HCT116 (cell line): ENCODE measurements at regions not wholly inside any gene's neighbourhood (a gene's known extent, or its start where the extent isn't known, plus 50 kb on each side); places are given as distances from the start of the nearest gene placed in this dataset.
A peak's percentile ranks its signal among the peaks of the same experiment; 100 is the strongest.

ENCODE experiments used
- ATAC-seq: fragments of 200-7000 bp; cut with Tn5 transposase; 2 replicates; pipeline ENCODE4 v1.9.1; 2020; ENCODE audit warnings: mild to moderate bottlenecking, moderate library complexity
- BruUV-seq: library from RNA; stranded (reverse); fragments of 400-500 nt; replicated peaks from 2 replicates; lab custom pipeline; 2021; lab: Mats Ljungman, UMichigan
- CTCF ChIA-PET: fragments of 300-600 bp; sonication (Branson Sonifier 250); formaldehyde crosslinking; loops from one replicate; lab custom pipeline; 2021; ENCODE audit warnings: antibody characterized with exemption; lab: Charles Lee
- POLR2A ChIA-PET: fragments of 300-600, 350-600 bp; sonication (Branson Sonifier 250); formaldehyde crosslinking; loops from one replicate; lab custom pipeline; 2021; ENCODE audit warnings: antibody characterized with exemption; lab: Charles Lee
- RAD21 ChIA-PET, 2 experiments: fragments of 300-600 bp; sonication (Branson Sonifier 250); formaldehyde crosslinking; loops; one replicate each; lab custom pipeline; 2023; ENCODE audit warnings: low total read pairs in 2 of 2; ENCODE audit not compliant: uncharacterized antibody in 2 of 2, unreplicated experiment in 2 of 2, low non-redundant PET in 1 of 2; lab: Charles Lee
- DNase-seq: peaks from one replicate; pipeline ENCODE4 v3.0.0-alpha.2; 2010; ENCODE audit warnings: low read depth, low spot score
- H2AFZ ChIP-seq: fragments of 200-600 bp; shearing (Covaris generic), sonication (generic); 2 replicates; pipeline ENCODE4 v1.6.1; 2017; ENCODE audit warnings: low read depth, mixed run types, mixed read lengths, antibody characterized with exemption, low read length; ENCODE audit not compliant: poor library complexity, severe bottlenecking
- H3K27ac ChIP-seq: 2 replicates; pipeline ENCODE4 v1.5.1; 2012; ENCODE audit warnings: low read depth, low read length
- H3K27me3 ChIP-seq: fragments of 200-600 bp; sonication (generic); 2 replicates; pipeline ENCODE4 v1.6.1; 2016; ENCODE audit warnings: mixed run types, low read length, mixed read lengths; ENCODE audit not compliant: insufficient read depth
- H3K36me3 ChIP-seq, 2 experiments: fragments of 200-500 bp in 1 of 2; fragments of 200-600 bp in 1 of 2; sonication (Bioruptor generic) in 1 of 2; sonication (generic) in 1 of 2; 2 replicates each; pipeline versions ENCODE4 v1.5.1 to v1.6.1; 2014 to 2016; ENCODE audit warnings: low read length in 2 of 2, inconsistent platforms in 1 of 2, mixed read lengths in 1 of 2, mixed run types in 1 of 2; ENCODE audit not compliant: insufficient read depth in 2 of 2, control insufficient read depth in 1 of 2
- H3K4me1 ChIP-seq, 2 experiments: fragments of 200-600 bp in 1 of 2; sonication (generic) in 1 of 2; 2 replicates each; pipeline versions ENCODE4 v1.5.1 to v1.6.1; 2012 to 2017; ENCODE audit warnings: low read length in 2 of 2, inconsistent platforms in 1 of 2, mild to moderate bottlenecking in 1 of 2, mixed read lengths in 1 of 2, mixed run types in 1 of 2, moderate library complexity in 1 of 2; ENCODE audit not compliant: insufficient read depth in 2 of 2, control insufficient read depth in 1 of 2
- H3K4me2 ChIP-seq: fragments of 200-600 bp; sonication (generic); 2 replicates; pipeline ENCODE4 v1.6.1; 2017; ENCODE audit warnings: mixed run types, low read length, mixed read lengths
- H3K4me3 ChIP-seq, 2 experiments: fragments of 200-600 bp in 1 of 2; sonication (generic) in 1 of 2; replicated peaks in 1 of 2; 2 replicates each; pipeline ENCODE4 v1.5.1; 2011 to 2016; ENCODE audit warnings: low read length in 2 of 2, control low read depth in 1 of 2, low read depth in 1 of 2, mild to moderate bottlenecking in 1 of 2, mixed read lengths in 1 of 2, mixed run types in 1 of 2
- H3K79me2 ChIP-seq: fragments of 200-600 bp; sonication (generic); 2 replicates; pipeline ENCODE4 v1.6.1; 2017; ENCODE audit warnings: mild to moderate bottlenecking, mixed run types, low read length, moderate library complexity, mixed read lengths; ENCODE audit not compliant: insufficient read depth
- H3K9ac ChIP-seq: fragments of 200-600 bp; sonication (generic); 2 replicates; pipeline ENCODE4 v1.6.1; 2016; ENCODE audit warnings: low read length, mixed read lengths
- H3K9me2 ChIP-seq: fragments of 200-600 bp; sonication (generic), shearing (Covaris generic); 2 replicates; pipeline ENCODE4 v1.6.1; 2017; ENCODE audit warnings: mixed run types, mild to moderate bottlenecking, moderate library complexity; ENCODE audit not compliant: insufficient read depth
- H3K9me3 ChIP-seq, 2 experiments: fragments of 200-500 bp in 1 of 2; fragments of 200-600 bp in 1 of 2; sonication (Bioruptor generic) in 1 of 2; sonication (generic) in 1 of 2; 2 replicates each; pipeline ENCODE4 v1.6.1; 2014 to 2017; ENCODE audit warnings: low read length in 2 of 2, mixed read lengths in 2 of 2, inconsistent platforms in 1 of 2, low read depth in 1 of 2, mild to moderate bottlenecking in 1 of 2, mixed run types in 1 of 2, moderate library complexity in 1 of 2; ENCODE audit not compliant: control insufficient read depth in 1 of 2, insufficient read depth in 1 of 2
- H4K20me1 ChIP-seq: fragments of 200-600 bp; sonication (generic), shearing (Covaris generic); 2 replicates; pipeline ENCODE4 v1.6.1; 2017; ENCODE audit warnings: mixed run types, mild to moderate bottlenecking, moderate library complexity; ENCODE audit not compliant: insufficient read depth
- CBX3 ChIP-seq: IDR thresholded peaks from 2 replicates; pipeline ENCODE4 v1.6.1; 2012; ENCODE audit warnings: low read depth
- CEBPB ChIP-seq: IDR thresholded peaks from 2 replicates; pipeline ENCODE4 v1.6.1; 2012; ENCODE audit warnings: low read depth
- EZH2phosphoT487 ChIP-seq: fragments of 200-600 bp; IDR thresholded peaks from 2 replicates; pipeline ENCODE4 v1.6.1; 2018; ENCODE audit warnings: antibody characterized with exemption, borderline replicate concordance
- POLR2AphosphoS5 ChIP-seq: IDR thresholded peaks from 2 replicates; pipeline ENCODE4 v1.6.1; 2011; ENCODE audit warnings: mild to moderate bottlenecking, low read depth, low read length, moderate library complexity
- RAD21 ChIP-seq: IDR thresholded peaks from 2 replicates; pipeline ENCODE4 v1.6.1; 2012; ENCODE audit warnings: low read depth, mild to moderate bottlenecking
- REST ChIP-seq: IDR thresholded peaks from 2 replicates; pipeline ENCODE4 v1.6.1; 2012; ENCODE audit warnings: low read depth
- SIN3A ChIP-seq: IDR thresholded peaks from 2 replicates; pipeline ENCODE4 v1.6.1; 2012; ENCODE audit warnings: low read depth
- TCF7L2 ChIP-seq: IDR thresholded peaks from 2 replicates; pipeline ENCODE4 v1.7.0; 2011; ENCODE audit warnings: borderline replicate concordance, inconsistent platforms; ENCODE audit not compliant: insufficient read depth, insufficient read length; ENCODE audit errors: extremely low read depth
- YY1 ChIP-seq: IDR thresholded peaks from 2 replicates; pipeline ENCODE4 v1.6.1; 2011; ENCODE audit warnings: low read length, low read depth, moderate library complexity, mild to moderate bottlenecking; ENCODE audit not compliant: insufficient replicate concordance; ENCODE audit errors: extremely low read depth
- ZBTB33 ChIP-seq: IDR thresholded peaks from 2 replicates; pipeline ENCODE4 v1.6.1; 2011; ENCODE audit warnings: mild to moderate bottlenecking, low read length, moderate library complexity; ENCODE audit not compliant: insufficient replicate concordance; ENCODE audit errors: extremely low read depth
- ZNF274 ChIP-seq: fragments of 200-500 bp; sonication (Bioruptor generic); IDR thresholded peaks from 2 replicates; pipeline ENCODE4 v1.6.1; 2014; ENCODE audit warnings: mild to moderate bottlenecking, low read depth, low read length, inconsistent platforms
- intact Hi-C: fragments of 100-400 bp; cut with micrococcal nuclease; formaldehyde crosslinking; loops from 2 replicates; pipeline ENCODE4 v1.10.0; 2022

DNA sequence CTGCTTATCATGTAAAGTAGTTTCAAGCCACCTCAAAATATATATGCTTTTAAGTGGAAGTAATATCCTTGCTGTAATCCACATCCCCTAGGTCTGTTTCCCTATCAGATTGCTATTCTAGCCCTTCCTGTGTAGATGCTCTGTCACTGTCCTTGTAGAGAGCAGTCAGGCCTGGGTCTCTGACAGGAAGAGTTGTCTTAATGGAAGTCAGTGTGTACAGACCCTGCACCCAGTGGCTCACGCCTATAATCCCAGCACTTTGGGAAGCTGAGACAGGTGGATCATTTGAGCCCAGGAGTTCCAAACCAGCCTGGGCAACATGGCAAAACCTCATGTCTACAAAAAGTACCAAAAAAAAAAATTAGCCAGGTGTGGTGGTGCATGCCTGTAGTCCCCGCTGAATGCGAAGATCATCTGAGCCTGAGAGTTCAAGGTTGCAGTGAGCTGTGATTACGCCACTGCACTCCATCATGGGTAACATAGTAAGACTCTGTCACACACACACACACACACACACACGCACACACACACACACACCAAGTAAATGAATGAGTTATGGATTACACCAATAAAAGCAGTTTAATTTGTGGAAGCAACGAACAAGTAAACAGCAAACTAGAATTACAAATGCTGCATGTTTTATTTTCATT, 70.2 kb upstream of the DSC1 start:
- ChIA-PET RAD21 (interaction anchor here in 1 of 2 experiments (0.6 to 1.0 kb wide), 2 partner anchors 26 to 112 kb away, joined by 3 read pairs; no protein-coding TSS in a partner anchor), CTCF (no interaction called here), POLR2A (no interaction called here)
- BruUV-seq, result no TSS peak
- Histone ChIP-seq H3K4me1 (peaks cover 23 to 56% of the 10 kb centered on the region in 2 experiments), H3K27ac (no peak overlapping the region), H3K9me2 (no peaks in the 10 kb centered on the region), H3K36me3 (no peaks in the 10 kb centered on the region), H3K4me3 (no peak overlapping the region), H3K79me2 (no peaks in the 10 kb centered on the region), H3K27me3 (no peaks in the 10 kb centered on the region), H3K9me3 (no peaks in the 10 kb centered on the region), H3K9ac (no peak overlapping the region), H2AFZ (peak overlapping the region; percentile 92), H3K4me2 (no peak overlapping the region), H4K20me1 (no peaks in the 10 kb centered on the region)
- no peak for TF ChIP-seq RAD21
- no peak for TF ChIP-seq ZNF274
- ATAC-seq (no peak), DNase-seq (no peak)
- intact Hi-C loops, result loop anchor here (5.0 to 10.0 kb wide), 2 partner anchors 131 to 218 kb away; partner anchors contain the start of gene DSC2

- Histone ChIP-seq H3K36me3 (no peaks in the 10 kb centered on the region), H3K4me2 (peak overlapping the region; percentile 64), H3K4me3 (peak overlapping the region in 1 of 2 experiments; percentile 28; a peak in 1 of 4 replicates), H3K4me1 (peaks cover 23 to 55% of the 10 kb centered on the region in 2 experiments), H3K9ac (no peak overlapping the region), H2AFZ (peak overlapping the region; percentile 82), H3K9me2 (no peaks in the 10 kb centered on the region), H3K9me3 (no peaks in the 10 kb centered on the region), H4K20me1 (no peaks in the 10 kb centered on the region), H3K27ac (no peak overlapping the region), H3K79me2 (no peaks in the 10 kb centered on the region), H3K27me3 (no peaks in the 10 kb centered on the region)
- no TSS peak for BruUV-seq
- ChIA-PET CTCF (no interaction called here), RAD21 (interaction anchor here in 1 of 2 experiments (0.6 to 1.0 kb wide), 2 partner anchors 27 to 222 kb away, joined by 3 to 5 read pairs; no protein-coding TSS in a partner anchor), POLR2A (no interaction called here)
- DNase-seq (no peak), ATAC-seq (peak; percentile 37; the same call in 1 of the 2 replicates)
- intact Hi-C loops, result loop anchor here (5.0 to 10.0 kb wide), 2 partner anchors 131 to 219 kb away; partner anchors contain the start of gene DSC2
- TF ChIP-seq TCF7L2 (no peak), CEBPB (no peak), CBX3 (no peak), YY1 (no peak), REST (no peak), POLR2AphosphoS5 (no peak), ZBTB33 (no peak), EZH2phosphoT487 (no peak), SIN3A (no peak)
Observed at GRCh38 chr18:31233621-31234275, 71.1 kb upstream of the DSC1 start.
